MM.1S (cell line): ENCODE measurements at regions not wholly inside any gene's neighbourhood (a gene's known extent, or its start where the extent isn't known, plus 50 kb on each side); places are given as distances from the start of the nearest gene placed in this dataset.

Source experiments
- CTCF ChIP-seq: fragments of 300-600 bp; sonication (generic); IDR thresholded peaks from 2 replicates; pipeline ENCODE4 v1.5.1; 2016; ENCODE audit warnings: antibody characterized with exemption, low read length, mixed read lengths
- EZH2 ChIP-seq: fragments of 300-600 bp; sonication (generic); optimal IDR thresholded peaks from 2 replicates; pipeline ENCODE3; 2017; ENCODE audit warnings: low read depth, mild to moderate bottlenecking, antibody characterized with exemption, low read length, mixed read lengths
- EZH2phosphoT487 ChIP-seq: fragments of 300-600 bp; sonication (generic); IDR thresholded peaks from 2 replicates; pipeline ENCODE4 v1.6.1; 2018; ENCODE audit warnings: antibody characterized with exemption, low read length

- no peak for TF ChIP-seq EZH2
- no peak for TF ChIP-seq CTCF
- TF ChIP-seq EZH2phosphoT487, result no peak
Observed at GRCh38 chr5:97363577-97363976, 180.5 kb upstream of the RIOK2 start.
